ENCODE measurements at regions not wholly inside any gene's neighbourhood (a gene's known extent, or its start where the extent isn't known, plus 50 kb on each side); places are given as distances from the start of the nearest gene placed in this dataset.

DNA sequence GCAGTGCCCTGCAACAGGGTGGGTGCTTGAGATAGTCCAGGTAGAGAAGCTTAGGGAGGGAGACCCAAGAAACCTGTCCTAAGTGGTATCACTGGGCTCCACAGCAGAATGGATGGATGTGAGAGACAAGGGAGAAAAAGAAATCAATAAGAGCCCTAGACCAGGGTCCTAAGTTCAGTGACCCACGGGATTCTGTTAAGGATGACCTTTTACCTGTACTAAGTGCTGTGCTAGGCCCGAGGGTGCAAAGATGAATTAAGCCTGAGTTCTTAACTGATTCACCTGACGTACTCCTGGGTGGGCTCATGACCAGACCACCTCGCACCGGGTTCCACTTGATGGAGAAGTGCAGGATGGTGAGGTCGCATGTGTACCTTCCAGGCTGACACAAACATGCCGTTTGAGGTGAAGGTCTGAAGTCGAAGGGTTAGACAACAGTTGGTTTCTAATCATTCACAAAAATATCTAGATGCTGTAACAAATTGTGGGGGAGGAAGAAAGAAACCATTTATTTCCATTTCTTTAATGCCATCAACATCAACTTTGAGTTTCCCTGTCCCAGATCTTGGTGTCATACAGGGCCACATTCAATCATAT lies 166.5 kb downstream of the HERPUD2 start:
- ChIA-PET CTCF (interaction anchor here (0.7 to 1.8 kb wide), 3 partner anchors 8 to 98 kb away, joined by 3 to 8 read pairs (median 3); no protein-coding TSS in a partner anchor), POLR2A (no interaction called here)
- Mint-ChIP-seq H3K27me3 (peaks cover 3% of the 10 kb centered on the region), H3K27ac (no peak overlapping the region), H3K4me1 (ENCODE audit: low read depth) (no peaks in the 10 kb centered on the region), H3K36me3 (ENCODE audit: low read depth) (no peaks in the 10 kb centered on the region), H3K9me3 (no peaks in the 10 kb centered on the region), H3K4me3 (no peak overlapping the region)
- DNase-seq (no peak), ATAC-seq (no peak)
- intact Hi-C loops (cut with micrococcal nuclease): loop anchor here (10.0 kb wide), 1 partner anchor 344 kb away; no protein-coding TSS in a partner anchor
- TF ChIP-seq, protein P1, sequence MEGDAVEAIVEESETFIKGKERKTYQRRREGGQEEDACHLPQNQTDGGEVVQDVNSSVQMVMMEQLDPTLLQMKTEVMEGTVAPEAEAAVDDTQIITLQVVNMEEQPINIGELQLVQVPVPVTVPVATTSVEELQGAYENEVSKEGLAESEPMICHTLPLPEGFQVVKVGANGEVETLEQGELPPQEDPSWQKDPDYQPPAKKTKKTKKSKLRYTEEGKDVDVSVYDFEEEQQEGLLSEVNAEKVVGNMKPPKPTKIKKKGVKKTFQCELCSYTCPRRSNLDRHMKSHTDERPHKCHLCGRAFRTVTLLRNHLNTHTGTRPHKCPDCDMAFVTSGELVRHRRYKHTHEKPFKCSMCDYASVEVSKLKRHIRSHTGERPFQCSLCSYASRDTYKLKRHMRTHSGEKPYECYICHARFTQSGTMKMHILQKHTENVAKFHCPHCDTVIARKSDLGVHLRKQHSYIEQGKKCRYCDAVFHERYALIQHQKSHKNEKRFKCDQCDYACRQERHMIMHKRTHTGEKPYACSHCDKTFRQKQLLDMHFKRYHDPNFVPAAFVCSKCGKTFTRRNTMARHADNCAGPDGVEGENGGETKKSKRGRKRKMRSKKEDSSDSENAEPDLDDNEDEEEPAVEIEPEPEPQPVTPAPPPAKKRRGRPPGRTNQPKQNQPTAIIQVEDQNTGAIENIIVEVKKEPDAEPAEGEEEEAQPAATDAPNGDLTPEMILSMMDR (IDR thresholded peaks at IDR 0.05): no peak

DNA sequence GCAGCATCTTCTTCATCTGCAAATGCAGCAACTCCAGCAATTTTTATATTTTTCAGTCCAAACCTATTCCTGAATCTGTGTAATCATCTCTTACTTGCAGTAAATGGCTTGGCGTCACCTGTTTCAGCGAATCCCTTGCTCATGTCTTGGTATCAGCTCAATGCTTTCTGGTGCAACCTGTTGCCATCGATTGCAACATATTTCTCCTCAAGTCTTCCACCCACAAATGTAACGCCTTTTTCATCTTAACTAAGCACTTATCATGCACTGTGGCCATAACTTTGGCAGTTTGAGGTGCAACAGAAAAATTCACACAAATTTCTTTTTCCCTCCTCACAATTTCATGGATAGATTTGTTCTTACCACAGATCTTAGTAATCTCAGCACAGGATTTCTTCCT lies 168.3 kb downstream of the HERPUD2 start:
- ChIA-PET CTCF (no interaction called here), POLR2A (no interaction called here)
- intact Hi-C loops (cut with micrococcal nuclease): loop anchor here (10.0 kb wide), 1 partner anchor 342 kb away; no protein-coding TSS in a partner anchor
- H3K4me1 Mint-ChIP-seq (ENCODE audit: low read depth): no peaks in the 10 kb centered on the region
- no peaks in the 10 kb centered on the region for H3K9me3 Mint-ChIP-seq
- H3K36me3 Mint-ChIP-seq (ENCODE audit: low read depth): no peaks in the 10 kb centered on the region
- TF ChIP-seq, protein P1 (IDR thresholded peaks at IDR 0.05): no peak
- DNase-seq (no peak), ATAC-seq (no peak)
- H3K27ac Mint-ChIP-seq: no peak overlapping the region
- peaks cover 3% of the 10 kb centered on the region for H3K27me3 Mint-ChIP-seq
- no peak overlapping the region for H3K4me3 Mint-ChIP-seq

DNA sequence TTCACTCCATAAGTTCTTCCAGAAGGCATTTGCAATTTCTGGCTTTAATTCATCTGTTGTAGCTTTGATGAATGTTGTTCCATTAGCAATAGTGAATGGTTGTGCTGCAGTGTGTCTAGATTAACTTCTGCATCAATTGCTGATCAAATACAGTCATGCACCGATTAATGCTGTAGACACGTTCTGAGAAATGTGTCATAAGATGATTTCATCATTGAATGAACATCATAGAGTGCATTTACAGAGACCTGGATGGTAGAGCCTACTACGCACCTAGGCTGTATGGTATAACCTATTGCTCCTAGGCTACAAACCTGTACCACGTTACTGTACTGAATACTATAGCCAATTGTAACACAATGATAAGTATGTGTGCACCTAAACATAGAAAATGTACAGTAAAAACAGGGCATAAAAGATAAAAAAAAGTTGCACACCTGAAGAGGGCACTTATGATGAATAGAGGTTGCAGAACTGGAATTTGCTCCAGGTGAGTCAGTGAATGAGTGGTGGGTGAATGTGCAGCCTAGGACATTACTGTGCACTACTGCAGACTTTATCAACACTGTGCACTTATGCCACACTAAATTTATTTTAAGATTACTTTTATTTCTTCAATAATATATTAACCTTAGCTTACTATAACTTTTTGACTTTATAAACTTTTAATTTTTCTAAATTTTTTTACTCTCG lies 170.7 kb downstream of the HERPUD2 start:
- intact Hi-C loops (cut with micrococcal nuclease): loop anchor here (10.0 kb wide), 1 partner anchor 339 kb away; no protein-coding TSS in a partner anchor
- Mint-ChIP-seq H3K27ac (no peak overlapping the region), H3K4me1 (ENCODE audit: low read depth) (no peaks in the 10 kb centered on the region), H3K36me3 (ENCODE audit: low read depth) (no peaks in the 10 kb centered on the region), H3K27me3 (peaks cover 3% of the 10 kb centered on the region), H3K4me3 (no peak overlapping the region), H3K9me3 (no peaks in the 10 kb centered on the region)
- no peak for DNase-seq
- ChIA-PET POLR2A (no interaction called here), CTCF (no interaction called here)
- no peak for ATAC-seq
- TF ChIP-seq, protein P1 (IDR thresholded peaks at IDR 0.05): no peak

DNA sequence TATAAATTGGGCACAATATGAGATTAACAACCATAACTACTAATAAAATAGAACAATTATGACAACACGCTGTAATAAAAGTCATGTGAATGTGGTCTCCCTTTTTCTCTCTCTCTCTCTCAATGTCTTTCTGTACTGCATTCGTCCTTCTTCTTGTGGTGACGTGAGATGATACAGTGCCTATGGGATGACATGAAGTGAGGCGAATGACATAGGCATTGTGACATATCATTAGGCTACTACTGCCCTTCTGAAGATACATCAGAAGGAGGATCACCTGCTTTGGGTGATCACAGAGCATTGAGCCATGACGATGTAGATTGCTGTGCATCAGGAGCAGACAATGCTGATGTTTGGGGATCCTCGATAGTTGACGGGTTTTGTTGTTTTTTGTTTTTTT lies 171.6 kb downstream of the HERPUD2 start:
- DNase-seq (no peak), ATAC-seq (no peak)
- ChIA-PET POLR2A (no interaction called here), CTCF (interaction anchor here (1.7 to 5.5 kb wide), 3 partner anchors 11 to 101 kb away, joined by 4 to 64 read pairs (median 7); no protein-coding TSS in a partner anchor)
- no peaks in the 10 kb centered on the region for H3K36me3 Mint-ChIP-seq (ENCODE audit: low read depth)
- no peaks in the 10 kb centered on the region for H3K9me3 Mint-ChIP-seq
- no peak overlapping the region for H3K27ac Mint-ChIP-seq
- TF ChIP-seq, protein P1 (IDR thresholded peaks at IDR 0.05): no peak
- H3K27me3 Mint-ChIP-seq: peaks cover 3% of the 10 kb centered on the region
- no peaks in the 10 kb centered on the region for H3K4me1 Mint-ChIP-seq (ENCODE audit: low read depth)
- H3K4me3 Mint-ChIP-seq: no peak overlapping the region
- intact Hi-C loops (cut with micrococcal nuclease): loop anchor here (10.0 kb wide), 1 partner anchor 338 kb away; no protein-coding TSS in a partner anchor

DNA sequence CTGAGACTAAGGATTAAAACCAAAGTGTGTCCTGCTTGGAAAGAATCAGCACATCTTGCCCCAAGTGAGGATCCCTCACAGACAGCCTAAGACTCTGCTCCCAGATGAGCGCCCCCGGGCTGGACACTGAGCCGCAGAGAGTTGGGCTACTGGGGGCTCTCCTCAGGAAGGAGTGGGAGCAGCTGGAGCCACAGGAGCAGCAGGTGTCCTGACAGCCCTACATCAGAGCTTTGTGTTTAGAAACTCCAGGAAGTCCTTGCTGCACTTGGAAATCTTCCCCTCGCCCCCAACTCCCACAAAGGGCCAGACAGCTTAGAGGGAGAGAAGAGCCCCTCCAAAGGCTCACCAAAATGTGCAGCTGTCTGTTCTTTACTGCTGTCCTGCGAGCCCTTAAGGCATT lies 172.2 kb downstream of the HERPUD2 start:
- TF ChIP-seq, protein P1 (IDR thresholded peaks at IDR 0.05): no peak
- CTCF ChIA-PET: interaction anchor here (1.7 to 5.5 kb wide), 3 partner anchors 11 to 102 kb away, joined by 4 to 64 read pairs (median 7); no protein-coding TSS in a partner anchor
- ATAC-seq (no peak), DNase-seq (no peak)
- no peak overlapping the region for H3K4me3 Mint-ChIP-seq
- H3K4me1 Mint-ChIP-seq (ENCODE audit: low read depth): no peaks in the 10 kb centered on the region
- intact Hi-C loops (cut with micrococcal nuclease): loop anchor here (10.0 kb wide), 1 partner anchor 338 kb away; no protein-coding TSS in a partner anchor
- peaks cover 3% of the 10 kb centered on the region for H3K27me3 Mint-ChIP-seq
- H3K27ac Mint-ChIP-seq: no peak overlapping the region
- no peaks in the 10 kb centered on the region for H3K36me3 Mint-ChIP-seq (ENCODE audit: low read depth)
- no peaks in the 10 kb centered on the region for H3K9me3 Mint-ChIP-seq
- POLR2A ChIA-PET: no interaction called here

Data from activated CD8-positive, alpha-beta T cell treated with anti-CD3 and anti-CD28 coated beads for 36 hours (primary cell).